A549 (cell line): ENCODE measurements at regions not wholly inside any gene's neighbourhood (a gene's known extent, or its start where the extent isn't known, plus 50 kb on each side); places are given as distances from the start of the nearest gene placed in this dataset.

Source experiments
- ATAC-seq, 2 experiments: fragments of 200-7000 bp in 1 of 2; fragments of >200 bp in 1 of 2; cut with Nextera tagmentation in 1 of 2; cut with Tn5 transposase in 1 of 2; 3 replicates each; pipeline versions ENCODE4 v1.8.0 to v1.9.1; 2018 to 2020; ENCODE audit warnings: mild to moderate bottlenecking in 1 of 2, moderate library complexity in 1 of 2
- CTCF ChIA-PET: fragments of 300-600 bp; sonication (Branson Sonifier 250); formaldehyde crosslinking; extraction: SDS; loops from one replicate; lab custom pipeline; 2021; ENCODE audit warnings: antibody characterized with exemption, inconsistent platforms; lab: Yijun Ruan, JAX
- POLR2A ChIA-PET: fragments of 350-600 bp; formaldehyde crosslinking; extraction: SDS; loops from one replicate; lab custom pipeline; 2021; ENCODE audit warnings: antibody characterized with exemption, inconsistent platforms; lab: Yijun Ruan, JAX
- DNase-seq, 2 experiments: peaks; one replicate each; pipeline versions ENCODE4 v3.0.0 to v3.0.0-alpha.2; 2011 to 2016; ENCODE audit warnings: low read depth in 1 of 2, low spot score in 1 of 2
- FAIRE-seq: peaks from 2 replicates; lab custom pipeline; 2011; peaks lifted over from hg19 to GRCh38; lab: Jason Lieb, UNC
- H3K27ac ChIP-seq, 2 experiments: fragments of >200 bp; sonication (Bioruptor Twin); formaldehyde crosslinking; 3 replicates each; pipeline ENCODE4 v1.5.1; 2016 to 2017
- H3K4me1 ChIP-seq: fragments of >200 bp; sonication (Bioruptor Twin); formaldehyde crosslinking; 3 replicates; pipeline ENCODE4 v1.6.1; 2016
- H3K4me2 ChIP-seq: fragments of >200 bp; sonication (Bioruptor Twin); formaldehyde crosslinking; 3 replicates; pipeline ENCODE4 v1.6.1; 2016
- H3K4me3 ChIP-seq: fragments of >200 bp; sonication (Bioruptor Twin); formaldehyde crosslinking; 3 replicates; pipeline ENCODE4 v1.5.1; 2016
- H3K9me3 ChIP-seq: fragments of >200 bp; sonication (Bioruptor Twin); formaldehyde crosslinking; 3 replicates; pipeline ENCODE4 v1.6.1; 2016
- CEBPB ChIP-seq, 2 experiments: fragments of >200 bp in 1 of 2; sonication (Bioruptor Twin) in 1 of 2; formaldehyde crosslinking in 1 of 2; IDR thresholded peaks; 2 replicates each; pipeline ENCODE4 v1.6.1; 2012 to 2016
- CHD2 ChIP-seq: fragments of 150-350 bp; IDR thresholded peaks from 2 replicates; pipeline ENCODE4 v1.6.1; 2014; ENCODE audit warnings: low read length; ENCODE audit not compliant: partially characterized antibody
- EHF ChIP-seq: fragments of 250-450 bp; sonication (Bioruptor Pico); IDR thresholded peaks from 2 replicates; pipeline ENCODE4 v1.5.0; 2020; ENCODE audit warnings: mild to moderate bottlenecking
- FOXS1 ChIP-seq: fragments of 250-450 bp; sonication (Bioruptor Pico); IDR thresholded peaks from 2 replicates; pipeline ENCODE4 v1.5.0; 2020; ENCODE audit warnings: mild to moderate bottlenecking, moderate library complexity
- GATA3 ChIP-seq: IDR thresholded peaks from 2 replicates; pipeline ENCODE4 v1.6.1; 2012; ENCODE audit warnings: borderline replicate concordance
- HDAC2 ChIP-seq: fragments of 200-600 bp; sonication (generic); IDR thresholded peaks from 2 replicates; pipeline ENCODE4 v1.6.1; 2016
- HEYL ChIP-seq: fragments of 250-450 bp; sonication (Bioruptor Pico); IDR thresholded peaks from 2 replicates; pipeline ENCODE4 v1.8.0; 2021; ENCODE audit warnings: mild to moderate bottlenecking, moderate library complexity
- HOXB5 ChIP-seq: fragments of 250-450 bp; sonication (Bioruptor Pico); IDR thresholded peaks from 2 replicates; pipeline ENCODE4 v1.5.0; 2020; ENCODE audit warnings: mild to moderate bottlenecking, moderate library complexity
- MAFK ChIP-seq: fragments of 450-650 bp; IDR thresholded peaks from 2 replicates; pipeline ENCODE4 v1.6.1; 2014; ENCODE audit not compliant: partially characterized antibody
- MAZ ChIP-seq: fragments of 150-350 bp; IDR thresholded peaks from 2 replicates; pipeline ENCODE4 v1.6.1; 2014; ENCODE audit warnings: antibody characterized with exemption, low read depth, low read length, borderline replicate concordance
- PHF8 ChIP-seq: fragments of 200-600 bp; sonication (generic); IDR thresholded peaks from 2 replicates; pipeline ENCODE4 v1.6.1; 2016; ENCODE audit warnings: low read depth, mild to moderate bottlenecking, antibody characterized with exemption, moderate library complexity, borderline replicate concordance
- POLR2A ChIP-seq: IDR thresholded peaks from 2 replicates; pipeline ENCODE4 v1.6.1; 2012; ENCODE audit warnings: mild to moderate bottlenecking, low read length
- POLR2AphosphoS2 ChIP-seq: conservative IDR thresholded peaks from 2 replicates; pipeline ENCODE4 v1.6.1; 2012; ENCODE audit warnings: low read length, improper control_type of control experiment, inconsistent platforms
- RARB ChIP-seq: fragments of 250-450 bp; sonication (Bioruptor Pico); IDR thresholded peaks from 2 replicates; pipeline ENCODE4 v1.8.0; 2021; ENCODE audit warnings: mild to moderate bottlenecking, moderate library complexity
- RCOR1 ChIP-seq: fragments of 150-350 bp; IDR thresholded peaks from 2 replicates; pipeline ENCODE4 v1.6.1; 2014; ENCODE audit warnings: antibody characterized with exemption, low read length, low read depth
- RFX5 ChIP-seq: fragments of 450-650 bp; IDR thresholded peaks from 2 replicates; pipeline ENCODE4 v1.7.1; 2014; ENCODE audit warnings: antibody characterized with exemption, mild to moderate bottlenecking, moderate library complexity
- RNF2 ChIP-seq: fragments of 200-600 bp; sonication (generic); IDR thresholded peaks from 2 replicates; pipeline ENCODE4 v1.6.1; 2016; ENCODE audit warnings: low read depth, mild to moderate bottlenecking, antibody characterized with exemption, moderate library complexity, borderline replicate concordance
- SMC3 ChIP-seq: fragments of >200 bp; sonication (Bioruptor Twin); formaldehyde crosslinking; IDR thresholded peaks from 3 replicates; pipeline ENCODE4 v1.6.1; 2018; ENCODE audit warnings: inconsistent platforms
- TFCP2L1 ChIP-seq: fragments of 250-450 bp; sonication (Bioruptor Pico); IDR thresholded peaks from 2 replicates; pipeline ENCODE4 v1.5.0; 2021; ENCODE audit warnings: mild to moderate bottlenecking
- TP53 ChIP-seq: fragments of 250-450 bp; sonication (Bioruptor Pico); IDR thresholded peaks from 2 replicates; pipeline ENCODE4 v1.5.0; 2021; ENCODE audit warnings: mild to moderate bottlenecking, moderate library complexity
- ZC3H11A ChIP-seq: fragments of 450-650 bp; IDR thresholded peaks from 2 replicates; pipeline ENCODE4 v1.6.1; 2014; ENCODE audit warnings: antibody characterized with exemption, mild to moderate bottlenecking
- WGBS: methylation state at CpG from one replicate; pipeline ENCODE4 v1.1.6; 2017; ENCODE audit errors: missing lambda C conversion rate; 5-methylcytosine and 5-hydroxymethylcytosine counted together
- TF ChIP-seq, protein P1 (sequence below): IDR thresholded peaks from 2 replicates; pipeline ENCODE4 v1.6.1; 2012
- TF ChIP-seq, protein P2 (sequence below): fragments of 450-650 bp; IDR thresholded peaks from 2 replicates; pipeline ENCODE4 v1.6.1; 2014; ENCODE audit warnings: antibody characterized with exemption
- TF ChIP-seq, protein P3 (sequence below): fragments of 250-450 bp; sonication (Bioruptor Pico); IDR thresholded peaks from 2 replicates; pipeline ENCODE4 v1.5.0; 2021; ENCODE audit warnings: mild to moderate bottlenecking, moderate library complexity, borderline replicate concordance
- TF ChIP-seq, protein P4 (sequence below): fragments of 250-450 bp; sonication (Bioruptor Pico); IDR thresholded peaks from 2 replicates; pipeline ENCODE4 v1.5.0; 2020; ENCODE audit warnings: low read depth, mild to moderate bottlenecking, moderate library complexity
- TF ChIP-seq, protein P5 (sequence below): IDR thresholded peaks from 2 replicates; pipeline ENCODE4 v1.6.1; 2012; ENCODE audit warnings: low read depth, borderline replicate concordance
- TF ChIP-seq, protein P6 (sequence below): IDR thresholded peaks from 2 replicates; pipeline ENCODE4 v1.6.1; 2012

DNA sequence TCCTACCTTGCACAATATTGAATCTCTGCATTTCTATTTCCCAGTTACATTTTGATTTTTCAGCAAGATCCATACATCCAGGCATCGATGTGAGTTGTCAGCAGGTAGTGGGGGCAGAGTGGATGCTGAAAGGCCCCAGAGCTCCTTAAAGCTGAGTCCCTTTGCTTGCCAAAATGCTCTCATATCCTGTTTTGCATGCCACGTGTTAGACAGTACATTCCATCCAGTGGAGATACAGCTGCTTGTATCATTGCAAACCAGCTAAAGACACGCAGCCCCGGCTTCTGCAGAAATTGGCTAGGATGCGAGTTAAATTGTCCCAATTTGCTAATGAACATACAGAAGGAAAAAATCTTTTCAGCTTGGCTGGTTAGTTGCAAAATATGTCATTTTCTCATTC lies 179.6 kb upstream of the MXRA5 start:
- H3K4me3 ChIP-seq, result no peak overlapping the region
- H3K9me3 ChIP-seq, result no peaks in the 10 kb centered on the region
- ATAC-seq (no peak), FAIRE-seq (no peak), DNase-seq (no peak)
- H3K4me2 ChIP-seq, result no peak overlapping the region
- H3K4me1 ChIP-seq, result no peaks in the 10 kb centered on the region
- CTCF ChIA-PET, result no interaction called here
- WGBS, result 25% methylated on average over 5 of the region's 5 CpGs
- H3K27ac ChIP-seq, result no peak overlapping the region
- POLR2A ChIA-PET, result no interaction called here
- TF ChIP-seq RARB (CRISPR knock-in tag) (no peak), MAZ (no peak), GATA3 (no peak), HDAC2 (no peak), TP53 (CRISPR knock-in tag) (no peak), EHF (CRISPR knock-in tag) (no peak), HOXB5 (CRISPR knock-in tag) (no peak)
- TF ChIP-seq, protein P1, sequence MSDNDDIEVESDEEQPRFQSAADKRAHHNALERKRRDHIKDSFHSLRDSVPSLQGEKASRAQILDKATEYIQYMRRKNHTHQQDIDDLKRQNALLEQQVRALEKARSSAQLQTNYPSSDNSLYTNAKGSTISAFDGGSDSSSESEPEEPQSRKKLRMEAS, result no peak
- TF ChIP-seq, protein P2, sequence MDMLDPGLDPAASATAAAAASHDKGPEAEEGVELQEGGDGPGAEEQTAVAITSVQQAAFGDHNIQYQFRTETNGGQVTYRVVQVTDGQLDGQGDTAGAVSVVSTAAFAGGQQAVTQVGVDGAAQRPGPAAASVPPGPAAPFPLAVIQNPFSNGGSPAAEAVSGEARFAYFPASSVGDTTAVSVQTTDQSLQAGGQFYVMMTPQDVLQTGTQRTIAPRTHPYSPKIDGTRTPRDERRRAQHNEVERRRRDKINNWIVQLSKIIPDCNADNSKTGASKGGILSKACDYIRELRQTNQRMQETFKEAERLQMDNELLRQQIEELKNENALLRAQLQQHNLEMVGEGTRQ, result no peak
- TF ChIP-seq, protein P3, sequence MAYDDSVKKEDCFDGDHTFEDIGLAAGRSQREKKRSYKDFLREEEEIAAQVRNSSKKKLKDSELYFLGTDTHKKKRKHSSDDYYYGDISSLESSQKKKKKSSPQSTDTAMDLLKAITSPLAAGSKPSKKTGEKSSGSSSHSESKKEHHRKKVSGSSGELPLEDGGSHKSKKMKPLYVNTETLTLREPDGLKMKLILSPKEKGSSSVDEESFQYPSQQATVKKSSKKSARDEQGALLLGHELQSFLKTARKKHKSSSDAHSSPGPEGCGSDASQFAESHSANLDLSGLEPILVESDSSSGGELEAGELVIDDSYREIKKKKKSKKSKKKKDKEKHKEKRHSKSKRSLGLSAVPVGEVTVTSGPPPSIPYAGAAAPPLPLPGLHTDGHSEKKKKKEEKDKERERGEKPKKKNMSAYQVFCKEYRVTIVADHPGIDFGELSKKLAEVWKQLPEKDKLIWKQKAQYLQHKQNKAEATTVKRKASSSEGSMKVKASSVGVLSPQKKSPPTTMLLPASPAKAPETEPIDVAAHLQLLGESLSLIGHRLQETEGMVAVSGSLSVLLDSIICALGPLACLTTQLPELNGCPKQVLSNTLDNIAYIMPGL (CRISPR knock-in tag), result no peak

DNA sequence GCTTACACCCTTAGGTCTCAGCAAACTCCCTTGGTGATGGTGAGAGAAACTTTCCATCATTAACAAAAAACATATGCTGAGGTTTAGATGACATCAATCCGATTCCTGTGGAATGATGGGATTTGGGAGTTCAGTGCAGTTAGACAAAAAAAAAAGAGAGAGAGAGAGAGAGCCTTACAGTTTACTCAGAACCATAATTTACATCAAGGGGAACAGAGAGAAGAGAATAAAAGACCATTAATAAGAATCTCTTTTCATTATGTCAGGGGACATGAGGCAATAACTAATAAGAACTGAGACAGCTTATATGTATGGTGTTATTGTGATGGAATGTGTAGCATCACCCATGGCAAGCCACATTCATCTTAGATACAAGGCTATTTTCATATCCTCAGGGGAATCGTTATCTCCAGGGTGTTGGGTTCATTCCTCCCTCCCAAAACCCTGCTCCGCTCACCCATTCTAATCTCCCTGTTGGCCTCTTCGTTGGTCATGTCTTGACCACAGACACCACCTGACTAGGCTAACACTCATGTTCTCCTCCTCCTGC lies 175.7 kb upstream of the MXRA5 start:
- DNase-seq (no peak), ATAC-seq (no peak)
- no peak overlapping the region for H3K4me2 ChIP-seq
- H3K4me3 ChIP-seq, result no peak overlapping the region
- no peak overlapping the region for H3K27ac ChIP-seq
- POLR2A ChIA-PET, result no interaction called here
- CTCF ChIA-PET, result no interaction called here
- WGBS, result 30% methylated on average over 4 of the region's 4 CpGs
- H3K9me3 ChIP-seq, result no peaks in the 10 kb centered on the region
- no peak for TF ChIP-seq POLR2A
- no peak for TF ChIP-seq RARB (CRISPR knock-in tag)
- TF ChIP-seq, protein P4, sequence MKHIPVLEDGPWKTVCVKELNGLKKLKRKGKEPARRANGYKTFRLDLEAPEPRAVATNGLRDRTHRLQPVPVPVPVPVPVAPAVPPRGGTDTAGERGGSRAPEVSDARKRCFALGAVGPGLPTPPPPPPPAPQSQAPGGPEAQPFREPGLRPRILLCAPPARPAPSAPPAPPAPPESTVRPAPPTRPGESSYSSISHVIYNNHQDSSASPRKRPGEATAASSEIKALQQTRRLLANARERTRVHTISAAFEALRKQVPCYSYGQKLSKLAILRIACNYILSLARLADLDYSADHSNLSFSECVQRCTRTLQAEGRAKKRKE, result no peak
- no peak for TF ChIP-seq RCOR1
- TF ChIP-seq TFCP2L1 (CRISPR knock-in tag), result no peak
- no peak for TF ChIP-seq MAFK
- TF ChIP-seq EHF (CRISPR knock-in tag), result no peak
- TF ChIP-seq, protein P2, result no peak
- no peak for TF ChIP-seq ZC3H11A
- no peak for TF ChIP-seq SMC3
- TF ChIP-seq, protein P5, sequence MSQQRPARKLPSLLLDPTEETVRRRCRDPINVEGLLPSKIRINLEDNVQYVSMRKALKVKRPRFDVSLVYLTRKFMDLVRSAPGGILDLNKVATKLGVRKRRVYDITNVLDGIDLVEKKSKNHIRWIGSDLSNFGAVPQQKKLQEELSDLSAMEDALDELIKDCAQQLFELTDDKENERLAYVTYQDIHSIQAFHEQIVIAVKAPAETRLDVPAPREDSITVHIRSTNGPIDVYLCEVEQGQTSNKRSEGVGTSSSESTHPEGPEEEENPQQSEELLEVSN, result no peak
- TF ChIP-seq, protein P6, sequence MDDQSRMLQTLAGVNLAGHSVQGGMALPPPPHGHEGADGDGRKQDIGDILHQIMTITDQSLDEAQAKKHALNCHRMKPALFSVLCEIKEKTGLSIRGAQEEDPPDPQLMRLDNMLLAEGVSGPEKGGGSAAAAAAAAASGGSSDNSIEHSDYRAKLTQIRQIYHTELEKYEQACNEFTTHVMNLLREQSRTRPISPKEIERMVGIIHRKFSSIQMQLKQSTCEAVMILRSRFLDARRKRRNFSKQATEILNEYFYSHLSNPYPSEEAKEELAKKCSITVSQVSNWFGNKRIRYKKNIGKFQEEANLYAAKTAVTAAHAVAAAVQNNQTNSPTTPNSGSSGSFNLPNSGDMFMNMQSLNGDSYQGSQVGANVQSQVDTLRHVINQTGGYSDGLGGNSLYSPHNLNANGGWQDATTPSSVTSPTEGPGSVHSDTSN, result no peak
- TF ChIP-seq FOXS1 (CRISPR knock-in tag), result no peak
- TF ChIP-seq RFX5, result no peak
- TF ChIP-seq POLR2AphosphoS2, result no peak
- no peak for TF ChIP-seq PHF8
- TF ChIP-seq RNF2, result no peak
- TF ChIP-seq CEBPB (IDR thresholded peaks at IDR 0.05), result no peak
- TF ChIP-seq HEYL, result no peak
- TF ChIP-seq CHD2, result no peak
- TF ChIP-seq, all 56 proteins: peak for 0
- H3K4me1 ChIP-seq, result 0 out of 3 replicates have a peak, but pooled peaks cover 4% of the 10 kb centered on the region
- FAIRE-seq, result peak; percentile 83
